ENCODE measurements at regions not wholly inside any gene's neighbourhood (a gene's known extent, or its start where the extent isn't known, plus 50 kb on each side); places are given as distances from the start of the nearest gene placed in this dataset.

DNA sequence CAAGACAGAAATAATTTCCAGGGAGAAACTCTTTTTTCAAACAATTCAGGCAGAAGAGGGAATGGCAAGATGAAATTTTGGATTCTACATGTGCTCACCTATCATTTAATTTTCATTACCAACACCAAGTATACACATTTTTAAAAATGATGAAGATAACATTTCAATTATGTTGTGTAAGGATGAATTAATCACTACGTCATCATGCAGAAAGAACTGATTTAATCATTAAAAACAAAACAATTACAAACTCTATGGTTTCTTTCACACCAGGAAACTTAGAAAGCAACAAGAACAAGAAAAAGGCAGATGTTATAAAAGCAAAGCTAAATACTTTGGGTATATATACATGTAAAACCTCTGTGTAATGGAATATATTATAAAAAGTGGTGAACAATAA lies 668.5 kb downstream of the NCAM2 start:
- Histone ChIP-seq H3K4me3 (no peak overlapping the region), H3K4me1 (no peaks in the 10 kb centered on the region), H3K27ac (no peak overlapping the region), H3K27me3 (no peaks in the 10 kb centered on the region), H3K36me3 (no peaks in the 10 kb centered on the region), H3K9me3 (no peaks in the 10 kb centered on the region)
- intact Hi-C loops (cut with DNase I; ENCODE audit: low total_unique reads): no loop called here
- TF ChIP-seq POLR2A (IDR thresholded peaks at IDR 0.05): no peak
- TF ChIP-seq, protein P1, sequence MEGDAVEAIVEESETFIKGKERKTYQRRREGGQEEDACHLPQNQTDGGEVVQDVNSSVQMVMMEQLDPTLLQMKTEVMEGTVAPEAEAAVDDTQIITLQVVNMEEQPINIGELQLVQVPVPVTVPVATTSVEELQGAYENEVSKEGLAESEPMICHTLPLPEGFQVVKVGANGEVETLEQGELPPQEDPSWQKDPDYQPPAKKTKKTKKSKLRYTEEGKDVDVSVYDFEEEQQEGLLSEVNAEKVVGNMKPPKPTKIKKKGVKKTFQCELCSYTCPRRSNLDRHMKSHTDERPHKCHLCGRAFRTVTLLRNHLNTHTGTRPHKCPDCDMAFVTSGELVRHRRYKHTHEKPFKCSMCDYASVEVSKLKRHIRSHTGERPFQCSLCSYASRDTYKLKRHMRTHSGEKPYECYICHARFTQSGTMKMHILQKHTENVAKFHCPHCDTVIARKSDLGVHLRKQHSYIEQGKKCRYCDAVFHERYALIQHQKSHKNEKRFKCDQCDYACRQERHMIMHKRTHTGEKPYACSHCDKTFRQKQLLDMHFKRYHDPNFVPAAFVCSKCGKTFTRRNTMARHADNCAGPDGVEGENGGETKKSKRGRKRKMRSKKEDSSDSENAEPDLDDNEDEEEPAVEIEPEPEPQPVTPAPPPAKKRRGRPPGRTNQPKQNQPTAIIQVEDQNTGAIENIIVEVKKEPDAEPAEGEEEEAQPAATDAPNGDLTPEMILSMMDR (IDR thresholded peaks at IDR 0.05): no peak
- no peak for TF ChIP-seq POLR2AphosphoS5 (IDR thresholded peaks at IDR 0.05)
- no peak for DNase-seq (ENCODE audit: low spot score in 2 of 2)

GRCh38 chr21:21668198-21668597 lies 670.0 kb downstream of the NCAM2 start:
- Histone ChIP-seq H3K9me3 (no peaks in the 10 kb centered on the region), H3K27ac (no peak overlapping the region), H3K4me3 (no peak overlapping the region), H3K4me1 (no peaks in the 10 kb centered on the region), H3K36me3 (no peaks in the 10 kb centered on the region), H3K27me3 (no peaks in the 10 kb centered on the region)
- intact Hi-C loops (cut with DNase I; ENCODE audit: low total_unique reads): no loop called here
- DNase-seq (ENCODE audit: low spot score in 2 of 2): no peak
- TF ChIP-seq POLR2AphosphoS5 (IDR thresholded peaks at IDR 0.05): no peak
- no peak for TF ChIP-seq POLR2A (IDR thresholded peaks at IDR 0.05)
- TF ChIP-seq, protein P1 (IDR thresholded peaks at IDR 0.05): no peak

DNA sequence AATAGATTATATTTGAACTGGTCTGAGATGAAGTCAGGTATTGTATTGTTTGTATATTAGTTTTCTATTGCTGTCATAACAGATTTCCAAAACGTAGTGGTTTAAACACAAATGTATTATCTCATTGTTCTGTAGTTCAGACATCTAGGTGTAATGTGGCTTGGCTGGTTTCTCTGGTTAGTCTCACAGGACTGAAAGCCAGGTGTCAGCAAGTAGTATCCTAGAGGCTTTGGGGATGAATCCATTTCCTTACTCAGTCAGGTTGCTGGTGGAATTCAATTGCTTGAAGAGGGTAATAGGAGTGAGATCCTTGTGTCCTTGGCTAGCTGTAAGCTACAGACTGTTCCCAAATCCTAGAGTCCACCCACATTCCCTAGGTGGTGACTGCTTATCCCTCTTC lies 675.8 kb downstream of the NCAM2 start:
- Histone ChIP-seq H3K4me3 (no peak overlapping the region), H3K27ac (no peak overlapping the region), H3K4me1 (no peaks in the 10 kb centered on the region), H3K36me3 (no peaks in the 10 kb centered on the region), H3K27me3 (no peaks in the 10 kb centered on the region), H3K9me3 (peaks cover 0 to under 1% of the 10 kb centered on the region in 2 donors)
- intact Hi-C loops (cut with DNase I; ENCODE audit: low total_unique reads): no loop called here
- TF ChIP-seq, protein P1 (IDR thresholded peaks at IDR 0.05): no peak
- TF ChIP-seq POLR2AphosphoS5 (IDR thresholded peaks at IDR 0.05) (no peak), POLR2A (IDR thresholded peaks at IDR 0.05) (no peak)
- no peak for DNase-seq (ENCODE audit: low spot score in 2 of 2)

GRCh38 chr21:21675601-21676000 lies 677.4 kb downstream of the NCAM2 start:
- DNase-seq (ENCODE audit: low spot score in 2 of 2): no peak
- Histone ChIP-seq H3K27ac (no peak overlapping the region), H3K9me3 (peaks cover 0 to 9% of the 10 kb centered on the region in 2 donors), H3K4me1 (no peaks in the 10 kb centered on the region), H3K27me3 (no peaks in the 10 kb centered on the region), H3K4me3 (no peak overlapping the region), H3K36me3 (no peaks in the 10 kb centered on the region)
- TF ChIP-seq, protein P1 (IDR thresholded peaks at IDR 0.05): no peak
- TF ChIP-seq POLR2A (IDR thresholded peaks at IDR 0.05): no peak
- intact Hi-C loops (cut with DNase I; ENCODE audit: low total_unique reads): no loop called here

DNA sequence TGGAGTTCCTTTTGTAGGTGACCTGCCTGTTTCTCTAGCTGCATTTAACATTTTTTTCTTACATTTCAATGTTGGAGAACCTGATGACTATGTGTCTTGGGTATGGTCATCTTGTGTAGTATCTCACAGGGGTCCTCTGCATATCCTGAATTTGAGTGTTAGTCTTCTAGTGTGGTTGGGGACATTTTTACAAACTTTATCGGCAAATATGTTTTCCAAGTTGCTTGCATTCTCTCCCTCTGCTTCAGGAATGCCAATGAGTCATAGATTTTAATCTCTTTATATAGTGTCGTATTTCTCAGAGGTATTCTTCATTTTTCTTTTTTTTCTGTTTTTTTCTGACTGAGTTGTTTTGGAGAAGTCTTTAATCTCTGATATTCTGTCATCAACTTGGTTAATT lies 684.0 kb downstream of the NCAM2 start:
- H3K27me3 ChIP-seq: no peaks in the 10 kb centered on the region
- intact Hi-C loops (cut with DNase I; ENCODE audit: low total_unique reads): no loop called here
- no peaks in the 10 kb centered on the region for H3K4me1 ChIP-seq
- H3K9me3 ChIP-seq: peaks cover 0 to 9% of the 10 kb centered on the region in 2 donors
- H3K36me3 ChIP-seq: no peaks in the 10 kb centered on the region
- H3K4me3 ChIP-seq: no peak overlapping the region
- no peak for DNase-seq (ENCODE audit: low spot score in 2 of 2)
- TF ChIP-seq POLR2AphosphoS5 (IDR thresholded peaks at IDR 0.05) (no peak), POLR2A (IDR thresholded peaks at IDR 0.05) (no peak)
- TF ChIP-seq, protein P1 (IDR thresholded peaks at IDR 0.05): no peak
- H3K27ac ChIP-seq: no peak overlapping the region

All from breast epithelium (tissue), 4 donors.